HCT116 (cell line): ENCODE measurements at regions not wholly inside any gene's neighbourhood (a gene's known extent, or its start where the extent isn't known, plus 50 kb on each side); places are given as distances from the start of the nearest gene placed in this dataset.

ENCODE experiments used
- CTCF ChIP-seq, 3 experiments: fragments of 200-600 bp in 1 of 3; sonication (generic) in 1 of 3; IDR thresholded peaks in 2 of 3; conservative IDR thresholded peaks in 1 of 3; 2 replicates each; pipeline ENCODE4 v1.5.1; 2012 to 2017; ENCODE audit warnings: low read depth in 2 of 3, low read length in 2 of 3, antibody characterized with exemption in 1 of 3, borderline replicate concordance in 1 of 3, control low read depth in 1 of 3, mild to moderate bottlenecking in 1 of 3, mixed read lengths in 1 of 3, mixed run types in 1 of 3, moderate library complexity in 1 of 3; ENCODE audit not compliant: insufficient read depth in 1 of 3
- EZH2 ChIP-seq: fragments of 200-600 bp; sonication (generic); IDR thresholded peaks from 2 replicates; pipeline ENCODE4 v1.6.1; 2017; ENCODE audit warnings: antibody characterized with exemption, mixed run types
- MAX ChIP-seq: IDR thresholded peaks from 2 replicates; pipeline ENCODE4 v1.6.1; 2012
- POLR2A ChIP-seq: IDR thresholded peaks from 2 replicates; pipeline ENCODE4 v1.7.0; 2011; ENCODE audit warnings: borderline replicate concordance; ENCODE audit not compliant: insufficient read depth, insufficient read length; ENCODE audit errors: extremely low read depth
- ZBTB33 ChIP-seq: IDR thresholded peaks from 2 replicates; pipeline ENCODE4 v1.6.1; 2011; ENCODE audit warnings: mild to moderate bottlenecking, low read length, moderate library complexity; ENCODE audit not compliant: insufficient replicate concordance; ENCODE audit errors: extremely low read depth

- TF ChIP-seq ZBTB33 (no peak), MAX (no peak), CTCF (IDR thresholded peaks at IDR 0.05 in 2 of 3, conservative IDR thresholded peaks at IDR 0.05 in 1 of 3; ENCODE audit: borderline replicate concordance in 1 of 3, insufficient read depth in 1 of 3, low read depth in 2 of 3, low read length in 2 of 3) (no peak), POLR2A (no peak), EZH2 (no peak)
Observed at GRCh38 chr11:27603376-27603990, 96.8 kb downstream of the BDNF start.
